ENCODE measurements at regions not wholly inside any gene's neighbourhood (a gene's known extent, or its start where the extent isn't known, plus 50 kb on each side); places are given as distances from the start of the nearest gene placed in this dataset.

- no peak for DNase-seq (ENCODE audit: low read depth)
Measured at GRCh38 chr6:95387845-95388244, 189.5 kb upstream of the MANEA start.

GRCh38 chr6:95404777-95405176, 172.6 kb upstream of the MANEA start:
- TF ChIP-seq, protein P1, sequence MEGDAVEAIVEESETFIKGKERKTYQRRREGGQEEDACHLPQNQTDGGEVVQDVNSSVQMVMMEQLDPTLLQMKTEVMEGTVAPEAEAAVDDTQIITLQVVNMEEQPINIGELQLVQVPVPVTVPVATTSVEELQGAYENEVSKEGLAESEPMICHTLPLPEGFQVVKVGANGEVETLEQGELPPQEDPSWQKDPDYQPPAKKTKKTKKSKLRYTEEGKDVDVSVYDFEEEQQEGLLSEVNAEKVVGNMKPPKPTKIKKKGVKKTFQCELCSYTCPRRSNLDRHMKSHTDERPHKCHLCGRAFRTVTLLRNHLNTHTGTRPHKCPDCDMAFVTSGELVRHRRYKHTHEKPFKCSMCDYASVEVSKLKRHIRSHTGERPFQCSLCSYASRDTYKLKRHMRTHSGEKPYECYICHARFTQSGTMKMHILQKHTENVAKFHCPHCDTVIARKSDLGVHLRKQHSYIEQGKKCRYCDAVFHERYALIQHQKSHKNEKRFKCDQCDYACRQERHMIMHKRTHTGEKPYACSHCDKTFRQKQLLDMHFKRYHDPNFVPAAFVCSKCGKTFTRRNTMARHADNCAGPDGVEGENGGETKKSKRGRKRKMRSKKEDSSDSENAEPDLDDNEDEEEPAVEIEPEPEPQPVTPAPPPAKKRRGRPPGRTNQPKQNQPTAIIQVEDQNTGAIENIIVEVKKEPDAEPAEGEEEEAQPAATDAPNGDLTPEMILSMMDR (IDR thresholded peaks at IDR 0.05; ENCODE audit: control insufficient read depth, extremely low read depth, insufficient read depth), result no peak
- no peak for DNase-seq (ENCODE audit: low read depth)
- no peak overlapping the region for H3K4me3 ChIP-seq (ENCODE audit: low read depth, low read length)

More at GRCh38 chr6:95387845-95388244, 189.5 kb upstream of the MANEA start:
- H3K4me3 ChIP-seq (ENCODE audit: low read depth, low read length), result no peak overlapping the region
- TF ChIP-seq, protein P1 (IDR thresholded peaks at IDR 0.05; ENCODE audit: control insufficient read depth, extremely low read depth, insufficient read depth), result no peak

DNA sequence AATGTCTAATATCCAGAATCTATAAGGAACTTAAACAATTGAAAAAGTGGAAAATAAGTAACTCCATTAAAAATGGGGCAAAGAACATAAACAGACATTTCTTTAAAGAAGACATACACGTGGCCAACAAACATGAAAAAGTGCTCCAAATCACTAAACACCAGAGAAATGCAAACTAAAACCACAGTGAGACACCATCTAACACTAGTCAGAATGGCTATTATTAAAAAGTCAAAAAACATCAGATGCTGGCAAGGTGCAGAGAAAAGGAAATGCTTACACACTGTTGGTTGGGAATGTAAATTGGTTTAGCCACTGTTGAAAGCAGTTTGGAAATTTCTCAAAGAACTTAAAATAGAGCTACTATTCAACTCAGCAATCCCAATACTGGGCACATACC, 169.2 kb upstream of the MANEA start:
- no peak for DNase-seq (ENCODE audit: low read depth)
- TF ChIP-seq, protein P1 (IDR thresholded peaks at IDR 0.05; ENCODE audit: control insufficient read depth, extremely low read depth, insufficient read depth), result no peak
- H3K4me3 ChIP-seq (ENCODE audit: low read depth, low read length), result no peak overlapping the region

- DNase-seq (ENCODE audit: low read depth), result no peak
- TF ChIP-seq, protein P1 (IDR thresholded peaks at IDR 0.05; ENCODE audit: control insufficient read depth, extremely low read depth, insufficient read depth), result no peak
- no peak overlapping the region for H3K4me3 ChIP-seq (ENCODE audit: low read depth, low read length)
Measured at GRCh38 chr6:95410168-95410567, 167.2 kb upstream of the MANEA start.

DNA sequence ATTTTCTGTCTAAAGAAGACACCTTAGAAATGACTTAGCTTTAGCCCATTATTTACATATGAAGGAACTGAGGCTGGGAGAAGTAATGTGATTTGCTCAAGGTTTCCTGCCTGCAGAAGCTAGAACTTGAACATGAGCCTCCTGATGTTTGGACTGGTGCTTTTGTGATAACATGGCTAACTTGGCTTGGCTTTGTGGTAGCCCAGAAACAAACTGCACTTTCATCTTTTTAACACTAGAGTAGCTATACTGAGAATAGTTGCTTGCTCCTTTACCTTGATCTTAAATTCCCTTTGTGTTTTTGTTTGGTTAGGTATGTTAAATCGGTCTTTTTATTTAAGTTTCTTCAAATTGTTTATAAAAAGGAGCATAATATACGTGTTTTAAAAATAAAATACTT, 163.5 kb upstream of the MANEA start:
- H3K4me3 ChIP-seq (ENCODE audit: low read depth, low read length), result no peak overlapping the region
- no peak for DNase-seq (ENCODE audit: low read depth)
- TF ChIP-seq, protein P1 (IDR thresholded peaks at IDR 0.05; ENCODE audit: control insufficient read depth, extremely low read depth, insufficient read depth), result no peak

DNA sequence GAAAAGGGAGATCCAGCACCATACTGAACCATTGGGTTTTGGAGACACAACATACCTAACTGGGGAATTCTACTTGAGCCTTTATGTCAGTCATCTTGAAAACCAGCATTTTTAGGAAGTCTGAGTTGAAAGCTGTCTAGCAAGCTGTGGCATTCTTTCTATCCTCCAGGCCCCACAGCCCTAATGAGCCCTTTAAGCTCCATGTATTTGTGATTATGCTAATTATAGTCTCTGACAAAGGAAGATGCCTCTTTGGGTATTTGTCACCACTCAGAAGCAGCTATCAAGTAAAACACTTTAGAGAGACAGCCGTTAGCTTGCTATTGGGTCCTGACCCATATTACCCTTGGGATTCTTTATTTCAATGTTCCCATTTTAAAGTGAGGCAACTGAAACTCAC, 159.5 kb upstream of the MANEA start:
- TF ChIP-seq, protein P1 (IDR thresholded peaks at IDR 0.05; ENCODE audit: control insufficient read depth, extremely low read depth, insufficient read depth), result no peak
- H3K4me3 ChIP-seq (ENCODE audit: low read depth, low read length), result no peak overlapping the region
- no peak for DNase-seq (ENCODE audit: low read depth)

DNA sequence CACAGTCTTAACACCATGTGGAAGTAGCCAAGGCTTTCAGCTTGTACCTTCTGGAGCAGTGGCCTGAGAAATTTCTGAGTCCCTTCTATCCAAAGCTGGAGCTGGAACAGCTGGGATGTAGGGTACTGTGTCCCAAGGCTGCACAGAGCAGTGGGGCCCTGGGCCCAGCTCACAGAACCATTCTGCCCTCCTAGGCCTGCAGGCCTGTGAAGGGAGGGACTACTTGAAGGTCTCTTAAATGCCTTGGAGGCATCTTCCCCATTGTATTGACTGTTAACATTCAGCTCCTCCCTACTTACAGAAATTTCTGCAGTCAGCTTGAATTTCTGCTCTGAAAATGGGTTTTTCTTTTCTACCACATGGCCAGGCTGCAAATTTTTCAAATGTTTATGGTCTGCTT, 156.5 kb upstream of the MANEA start:
- no peak overlapping the region for H3K4me3 ChIP-seq (ENCODE audit: low read depth, low read length)
- no peak for DNase-seq (ENCODE audit: low read depth)
- TF ChIP-seq, protein P1 (IDR thresholded peaks at IDR 0.05; ENCODE audit: control insufficient read depth, extremely low read depth, insufficient read depth), result no peak

All from LNCaP clone FGC (cell line).